ENCODE measurements at regions not wholly inside any gene's neighbourhood (a gene's known extent, or its start where the extent isn't known, plus 50 kb on each side); places are given as distances from the start of the nearest gene placed in this dataset.
A peak's percentile ranks its signal among the peaks of the same experiment; 100 is the strongest.
"Not testable (repeated sequence)": the region's sequence is repeated elsewhere in the genome, so short reads cannot be mapped to it uniquely, and the experiment has no call there.

GRCh38 chr2:39573276-39573675 is 92.4 kb upstream of the TMEM178A start:
- DNase-seq: no peak

GRCh38 chr2:39581866-39582265 is 83.9 kb upstream of the TMEM178A start:
- no peak for DNase-seq

GRCh38 chr2:39583213-39583612 is 82.5 kb upstream of the TMEM178A start:
- no peak for DNase-seq

- no peak for DNase-seq
These were observed 81.9 kb upstream of the TMEM178A start for GRCh38 chr2:39583781-39584180.

GRCh38 chr2:39584283-39584965 is 81.3 kb upstream of the TMEM178A start:
- DNase-seq: no peak

GRCh38 chr2:39585531-39585930 is 80.2 kb upstream of the TMEM178A start:
- DNase-seq: not testable (repeated sequence)

- DNase-seq: no peak
These were observed 78.5 kb upstream of the TMEM178A start for GRCh38 chr2:39587168-39587567.

GRCh38 chr2:39587641-39588040 is 78.1 kb upstream of the TMEM178A start:
- no peak for DNase-seq

GRCh38 chr2:39593439-39594393 is 72.0 kb upstream of the TMEM178A start:
- peak; percentile 60 to 78 (median 67) for DNase-seq

GRCh38 chr2:39595116-39595515 is 70.6 kb upstream of the TMEM178A start:
- no peak for DNase-seq

- DNase-seq: no peak
These were observed 68.4 kb upstream of the TMEM178A start for GRCh38 chr2:39597314-39597713.

GRCh38 chr2:39602616-39603015 is 63.1 kb upstream of the TMEM178A start:
- DNase-seq: no peak

- DNase-seq: no peak
These were observed 62.3 kb upstream of the TMEM178A start for GRCh38 chr2:39603436-39603835.

GRCh38 chr2:39604866-39605265 is 60.9 kb upstream of the TMEM178A start:
- no peak for DNase-seq

- DNase-seq: no peak
These were observed 59.1 kb upstream of the TMEM178A start for GRCh38 chr2:39606585-39606984.

GRCh38 chr2:39607538-39608262 is 58.0 kb upstream of the TMEM178A start:
- DNase-seq: no peak

- no peak for DNase-seq
These were observed 57.5 kb upstream of the TMEM178A start for GRCh38 chr2:39608263-39608575.

- peak in 1 of 3 donors; percentile 43 for DNase-seq
These were observed 56.9 kb upstream of the TMEM178A start for GRCh38 chr2:39608686-39609441.

GRCh38 chr2:39609917-39610316 is 55.8 kb upstream of the TMEM178A start:
- no peak for DNase-seq

GRCh38 chr2:39615675-39616074 is 50.0 kb upstream of the TMEM178A start:
- DNase-seq: no peak

All from muscle of back (tissue), 3 donors.